HG02852 (cell line): ENCODE measurements at regions not wholly inside any gene's neighbourhood (a gene's known extent, or its start where the extent isn't known, plus 50 kb on each side); places are given as distances from the start of the nearest gene placed in this dataset.

ENCODE experiments used
- ATAC-seq: cut with Tn5 transposase; IDR thresholded peaks from one replicate; pipeline ENCODE4 v1.9.1; 2021; ENCODE audit warnings: mild to moderate bottlenecking, moderate library complexity; ENCODE audit not compliant: unreplicated experiment

DNA sequence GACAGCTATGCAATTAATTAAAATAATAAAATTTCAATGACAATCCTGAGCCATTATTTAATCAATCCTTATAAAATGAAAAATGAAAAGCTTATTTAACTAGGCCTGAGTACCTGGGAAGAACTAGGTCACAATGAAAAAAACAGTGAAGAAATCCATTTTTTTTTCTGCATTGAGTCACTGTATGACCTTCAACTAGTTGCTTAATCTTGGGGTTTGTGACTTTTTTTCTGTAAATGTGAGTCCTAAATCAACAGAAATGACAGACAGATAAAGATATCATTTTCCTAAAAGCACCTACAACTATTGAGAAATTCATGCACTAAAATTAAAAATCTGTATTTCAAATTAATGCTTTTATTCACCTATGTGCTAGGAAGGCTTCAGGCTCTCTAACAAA, 96.8 kb downstream of the TMEM26 start:
- no peak for ATAC-seq

GRCh38 chr10:61355211-61355610, 98.0 kb downstream of the TMEM26 start:
- no peak for ATAC-seq

DNA sequence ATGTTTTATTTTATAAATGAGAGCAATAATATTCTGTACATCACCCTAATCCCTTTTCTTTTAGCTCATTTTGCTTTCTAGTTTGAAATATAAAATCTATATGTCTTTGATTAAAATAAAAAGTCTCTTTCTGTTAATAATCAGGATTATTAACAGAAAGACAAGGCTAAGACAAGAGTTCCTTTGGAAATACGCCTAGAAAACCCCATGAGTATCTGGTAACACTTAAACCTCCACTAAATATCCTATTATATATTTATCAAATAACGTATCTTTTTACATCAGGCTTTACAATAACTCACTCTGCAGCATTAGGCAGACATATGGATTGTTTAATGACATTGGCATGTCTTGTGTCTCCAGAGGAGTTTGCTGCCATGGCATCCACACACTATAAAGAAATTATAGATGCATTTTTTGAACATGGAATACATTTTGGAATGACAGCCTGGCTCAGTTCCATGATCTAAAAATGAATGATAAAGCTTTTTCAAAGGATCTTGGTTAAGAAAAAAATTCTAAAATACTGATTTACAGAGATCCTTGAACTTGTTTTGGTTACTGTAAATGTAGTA, 98.7 kb downstream of the TMEM26 start:
- no peak for ATAC-seq

- ATAC-seq, result no peak
Measured at GRCh38 chr10:61350794-61351193, 102.4 kb downstream of the TMEM26 start.

- ATAC-seq, result no peak
Measured at GRCh38 chr10:61350068-61350467, 103.1 kb downstream of the TMEM26 start.

DNA sequence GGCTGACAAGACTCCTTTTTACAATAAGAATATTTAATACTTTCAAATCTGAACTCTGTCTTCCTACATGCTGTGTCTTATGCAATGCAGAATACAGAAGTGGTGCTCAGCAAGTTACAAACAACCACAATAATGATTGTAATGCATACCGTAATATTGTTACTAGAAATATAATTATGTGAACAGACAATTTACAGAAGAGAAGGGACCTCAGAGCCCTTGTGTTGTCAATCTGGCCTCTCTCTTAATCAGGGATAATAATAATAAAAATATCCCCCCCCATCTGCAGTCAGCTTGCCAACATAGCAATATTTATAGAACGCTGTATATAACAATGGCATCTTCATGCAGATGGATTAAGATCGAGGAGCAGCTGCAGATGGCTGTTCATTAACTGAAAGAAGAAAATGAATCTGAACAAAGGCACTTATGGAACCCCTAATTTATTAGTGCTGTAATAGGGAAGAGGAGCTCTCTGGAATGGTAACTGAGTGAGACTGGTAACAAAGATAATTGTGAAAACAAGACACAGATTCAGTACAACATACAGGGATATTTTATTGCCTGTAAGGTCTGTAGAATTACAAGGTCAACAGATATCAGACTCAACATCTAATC, 106.3 kb downstream of the TMEM26 start:
- ATAC-seq, result no peak

- ATAC-seq, result no peak
Measured at GRCh38 chr10:61343796-61344195, 109.4 kb downstream of the TMEM26 start.

DNA sequence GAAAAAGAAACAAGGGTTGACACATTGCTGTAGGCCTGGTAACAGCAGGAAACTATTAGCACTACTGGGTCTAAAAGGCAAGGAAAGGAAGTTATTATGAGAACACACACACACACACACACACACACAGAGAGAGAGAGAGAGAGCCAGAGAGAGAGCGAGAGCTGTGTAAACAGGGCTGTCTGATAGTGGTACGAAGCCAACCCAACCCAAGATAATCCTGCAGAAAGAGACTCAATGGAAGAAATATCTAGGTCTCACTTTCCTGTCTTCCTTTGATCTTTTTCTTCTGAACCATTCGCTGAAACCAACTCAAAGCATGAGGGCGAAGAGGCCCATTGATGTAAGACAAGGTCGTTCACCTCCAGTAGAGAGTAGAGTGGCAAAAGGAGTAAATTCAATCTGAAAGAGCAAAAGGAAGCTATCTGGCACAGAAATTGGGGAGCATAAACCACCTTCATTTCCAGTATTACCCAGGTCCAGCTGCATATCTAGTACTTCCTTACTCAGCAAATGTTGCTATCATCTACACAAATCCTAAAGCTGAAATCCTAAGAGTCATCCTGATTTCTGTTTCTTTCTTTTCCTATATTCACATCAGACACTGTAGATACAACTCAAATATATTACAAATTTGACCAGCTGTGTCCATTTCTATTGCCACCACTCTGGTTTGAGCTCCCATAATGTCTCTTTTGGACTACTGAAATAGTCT, 110.2 kb downstream of the TMEM26 start:
- no peak for ATAC-seq

DNA sequence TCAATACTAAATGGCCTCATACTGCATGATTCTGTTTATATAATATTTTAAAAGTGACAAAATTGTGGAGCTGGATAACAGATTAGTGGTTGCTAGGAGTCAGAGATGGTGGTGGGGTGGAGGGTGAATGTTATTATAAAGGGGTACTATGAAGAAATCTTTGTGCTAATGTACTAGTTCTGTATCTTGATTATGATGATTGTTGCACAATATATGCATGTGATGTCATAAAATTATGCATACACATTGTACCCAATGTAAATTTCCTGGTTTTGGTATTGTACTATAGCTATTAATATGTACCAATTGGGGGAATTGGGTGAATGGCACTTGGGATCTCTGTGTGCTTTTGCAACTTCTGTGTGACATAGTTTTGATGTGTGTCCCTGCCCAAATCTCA, 112.2 kb downstream of the TMEM26 start:
- no peak for ATAC-seq

DNA sequence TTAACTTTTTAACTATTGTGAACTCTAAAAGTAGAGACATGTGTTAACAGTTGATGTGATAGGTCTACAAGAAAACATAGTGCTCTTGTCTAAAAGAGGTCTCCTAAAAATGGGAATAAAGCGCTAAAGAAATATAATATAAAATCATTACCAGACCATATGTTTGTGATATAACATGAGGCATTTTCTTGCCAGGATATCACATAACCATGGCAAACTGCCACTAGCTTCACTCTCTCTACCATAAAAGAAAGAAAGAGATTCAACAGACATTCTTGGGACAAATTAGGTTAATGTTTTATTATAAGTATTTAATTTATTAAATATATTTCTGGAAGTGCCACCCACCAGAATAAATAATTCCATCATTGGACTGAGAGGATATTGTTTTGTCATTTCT, 115.0 kb downstream of the TMEM26 start:
- ATAC-seq, result no peak

DNA sequence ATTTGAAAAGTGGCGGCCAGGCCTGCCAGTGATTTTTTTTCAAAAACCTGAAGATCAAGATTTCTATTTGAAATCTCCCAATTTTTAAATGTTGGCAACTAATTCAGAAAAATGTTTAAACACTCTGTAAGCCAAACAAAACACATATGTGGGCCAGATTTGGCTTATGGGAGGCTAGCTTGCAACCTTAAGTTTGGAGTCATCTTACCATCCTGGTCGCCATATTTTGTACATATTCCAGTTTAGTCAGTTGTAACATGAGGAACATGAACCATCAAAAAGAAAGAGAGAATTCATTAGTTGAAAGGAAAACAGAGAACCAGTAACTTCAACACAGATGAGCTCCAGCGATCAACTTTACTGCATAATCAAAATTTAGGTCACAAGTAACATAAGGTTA, 115.4 kb downstream of the TMEM26 start:
- no peak for ATAC-seq

- ATAC-seq, result no peak
Measured at GRCh38 chr10:61336831-61337230, 116.3 kb downstream of the TMEM26 start.

DNA sequence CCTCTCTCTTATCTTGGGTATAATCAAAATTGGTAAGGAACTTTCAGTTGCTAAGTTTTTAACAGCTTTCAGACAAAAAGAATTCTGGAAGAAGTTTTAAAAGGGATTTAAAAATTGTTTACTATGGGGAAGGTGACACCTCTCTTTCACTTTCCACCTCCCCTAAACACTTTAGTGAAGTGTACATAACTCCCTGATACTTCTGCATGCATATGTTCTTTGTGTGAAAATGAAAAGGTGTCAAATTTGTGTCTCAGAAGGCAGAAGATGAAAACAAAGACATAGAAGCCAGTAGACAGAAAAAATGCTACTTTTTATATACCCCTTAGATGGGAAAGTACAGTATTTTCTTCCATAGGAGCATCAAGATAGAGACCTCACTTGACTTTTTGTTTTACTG, 117.8 kb downstream of the TMEM26 start:
- ATAC-seq, result no peak

GRCh38 chr10:61332581-61332980, 120.6 kb downstream of the TMEM26 start:
- ATAC-seq, result no peak

GRCh38 chr10:61330669-61331068, 122.5 kb downstream of the TMEM26 start:
- no peak for ATAC-seq

- peak; percentile 70 for ATAC-seq
Measured at GRCh38 chr10:61329854-61330253, 123.3 kb downstream of the TMEM26 start.

DNA sequence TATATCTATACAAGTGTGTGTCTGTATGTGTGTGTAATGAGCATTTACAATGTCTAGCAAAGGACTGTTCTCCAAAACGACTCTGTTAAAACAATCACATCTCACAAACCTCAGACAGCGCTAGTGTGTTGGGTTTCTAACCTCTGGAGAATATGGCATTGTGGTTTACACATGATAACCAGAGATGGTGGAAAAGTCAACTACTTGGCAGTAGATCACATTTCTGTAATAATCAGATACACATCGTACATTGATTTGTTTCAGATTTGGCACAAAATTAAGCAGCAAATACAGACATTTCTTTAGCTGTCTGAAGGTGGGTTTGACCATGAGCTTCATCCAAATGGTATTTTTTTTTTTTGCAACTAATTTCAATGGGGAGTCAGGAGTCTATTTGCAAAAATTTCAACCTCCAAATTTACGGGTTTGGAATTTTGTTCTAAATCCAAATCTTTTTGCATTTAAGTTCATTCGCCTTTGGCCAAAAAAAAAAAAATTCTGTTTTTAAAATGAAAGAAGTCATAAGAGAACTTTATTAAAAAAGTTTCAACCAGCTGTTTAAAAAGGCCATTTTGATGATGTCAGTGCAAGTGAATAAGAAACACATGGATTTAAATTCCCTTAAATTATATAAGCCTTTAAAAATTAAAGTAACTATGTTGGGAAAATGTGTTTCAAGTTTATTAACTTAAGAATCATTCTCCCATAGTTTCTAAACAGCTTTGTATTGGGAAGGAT, 127.8 kb downstream of the TMEM26 start:
- no peak for ATAC-seq

DNA sequence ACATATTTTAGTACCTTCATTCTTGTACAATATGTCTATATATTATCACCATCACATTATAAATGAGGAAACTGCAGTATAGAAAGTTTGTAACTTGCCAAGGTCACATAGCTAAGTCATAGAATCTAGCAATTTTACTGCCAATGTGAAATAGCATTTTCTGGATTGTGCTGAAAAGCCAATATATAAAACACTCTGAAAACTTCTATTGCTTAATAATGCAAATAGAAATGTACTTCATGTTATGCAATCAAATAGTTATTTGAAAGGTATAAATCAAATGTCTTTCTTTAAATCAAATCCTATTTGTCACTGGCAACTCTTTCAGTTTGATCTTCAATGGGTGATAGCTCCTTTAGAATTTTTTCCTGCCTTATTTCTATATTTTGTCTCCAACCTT, 129.5 kb downstream of the TMEM26 start:
- ATAC-seq, result no peak

DNA sequence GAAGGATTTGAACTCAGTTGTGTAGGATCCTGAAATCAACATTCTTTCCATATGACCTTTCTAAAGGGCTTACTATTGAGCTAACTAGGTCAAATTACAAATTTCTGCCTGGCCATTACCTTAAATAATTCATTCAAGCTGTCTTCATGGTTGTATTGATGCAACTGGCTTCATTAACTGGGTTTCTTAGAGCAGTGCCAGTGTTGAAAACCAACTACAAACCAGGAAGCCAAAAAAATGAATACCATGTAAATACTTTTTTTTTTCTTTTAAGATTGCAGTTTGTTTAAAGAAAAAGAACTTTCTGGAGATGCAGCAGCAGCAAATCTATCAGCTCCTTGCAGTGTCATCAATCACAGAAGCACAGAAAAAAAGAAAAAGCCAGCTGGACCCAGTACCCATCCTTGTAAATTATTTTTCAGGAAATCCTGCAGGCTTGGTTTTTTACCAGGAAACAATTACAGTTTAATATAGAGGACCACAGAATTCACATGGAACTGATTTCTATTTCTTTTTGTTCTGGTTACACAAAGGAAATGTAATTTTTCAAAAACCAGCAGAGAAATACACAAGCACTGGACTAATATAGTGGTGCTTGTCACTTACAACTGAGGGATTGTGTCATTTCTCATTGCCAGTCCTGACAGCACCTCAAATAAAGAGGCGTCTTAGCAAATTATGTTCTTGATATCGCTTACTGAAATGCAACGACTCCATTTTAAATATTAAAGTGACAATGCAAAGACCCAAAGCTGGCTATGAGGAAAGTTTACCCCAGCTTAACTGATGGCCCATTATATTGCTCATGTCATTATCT, 131.9 kb downstream of the TMEM26 start:
- ATAC-seq, result no peak

DNA sequence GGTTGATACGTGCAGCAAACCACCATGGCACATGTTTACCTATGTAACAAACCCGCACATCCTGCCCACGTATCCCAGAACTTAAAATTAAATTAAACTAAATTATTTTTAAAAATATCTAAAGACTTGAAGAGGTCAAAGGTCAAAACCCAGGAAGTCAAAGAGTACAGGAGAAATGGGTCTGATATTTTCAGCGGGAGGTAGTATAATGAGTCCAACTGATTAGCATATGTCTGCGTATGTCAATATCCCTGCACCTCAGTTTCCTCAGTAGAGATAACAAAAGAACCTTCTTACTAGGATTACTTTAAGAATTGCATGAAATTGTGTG, 133.0 kb downstream of the TMEM26 start:
- ATAC-seq, result no peak
